Ishikawa (cell line): ENCODE measurements at regions not wholly inside any gene's neighbourhood (a gene's known extent, or its start where the extent isn't known, plus 50 kb on each side); places are given as distances from the start of the nearest gene placed in this dataset.

ENCODE experiments used
- CEBPB ChIP-seq: IDR thresholded peaks from 2 replicates; pipeline ENCODE4 v1.6.1; 2012
- CREB1 ChIP-seq: IDR thresholded peaks from 2 replicates; pipeline ENCODE4 v1.6.1; 2012; ENCODE audit warnings: low read depth
- EGR1 ChIP-seq: IDR thresholded peaks from 2 replicates; pipeline ENCODE4 v1.6.1; 2012
- EP300 ChIP-seq: IDR thresholded peaks from 2 replicates; pipeline ENCODE4 v1.6.1; 2012; ENCODE audit warnings: borderline replicate concordance
- FOXM1 ChIP-seq: IDR thresholded peaks from 2 replicates; pipeline ENCODE4 v1.6.1; 2012; ENCODE audit warnings: low read depth, borderline replicate concordance
- MAX ChIP-seq: IDR thresholded peaks from 2 replicates; pipeline ENCODE4 v1.6.1; 2012
- NFIC ChIP-seq: IDR thresholded peaks from 2 replicates; pipeline ENCODE4 v1.6.1; 2012
- RAD21 ChIP-seq: IDR thresholded peaks from 2 replicates; pipeline ENCODE4 v1.6.1; 2012; ENCODE audit warnings: low read depth
- REST ChIP-seq: IDR thresholded peaks from 2 replicates; pipeline ENCODE4 v1.6.1; 2012; ENCODE audit warnings: low read depth, mild to moderate bottlenecking
- TAF1 ChIP-seq: IDR thresholded peaks from 2 replicates; pipeline ENCODE4 v1.6.1; 2012; ENCODE audit warnings: low read depth, mild to moderate bottlenecking
- TCF12 ChIP-seq: IDR thresholded peaks from 2 replicates; pipeline ENCODE4 v1.6.1; 2012; ENCODE audit warnings: low read depth
- TEAD4 ChIP-seq: IDR thresholded peaks from 2 replicates; pipeline ENCODE4 v1.6.1; 2012
- USF1 ChIP-seq: IDR thresholded peaks from 2 replicates; pipeline ENCODE4 v1.6.1; 2012
- YY1 ChIP-seq: IDR thresholded peaks from 2 replicates; pipeline ENCODE4 v1.6.1; 2012; ENCODE audit warnings: low read depth
- ZBTB7A ChIP-seq: IDR thresholded peaks from 2 replicates; pipeline ENCODE4 v1.6.1; 2012; ENCODE audit warnings: low read depth

DNA sequence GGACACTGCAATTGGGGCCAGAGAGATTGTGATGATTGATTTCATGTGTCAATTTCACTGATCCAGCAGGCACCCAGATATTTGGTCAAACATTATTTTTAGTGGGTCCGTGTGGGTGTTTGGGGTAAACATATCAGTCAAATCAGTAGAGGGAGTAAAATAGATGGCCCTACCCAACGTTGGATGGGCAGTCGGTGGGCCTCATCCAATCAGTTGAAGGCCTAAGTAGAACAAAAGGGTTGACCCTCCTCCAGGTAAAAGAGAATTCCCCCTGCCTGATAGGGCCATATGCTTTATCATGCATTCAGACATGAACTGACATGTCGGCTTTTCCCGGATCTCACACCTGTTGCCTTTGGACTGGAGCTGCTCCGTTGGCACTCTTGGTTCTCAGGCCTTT, 195.1 kb upstream of the CAND1 start:
- TF ChIP-seq EP300, result no peak
- TF ChIP-seq RAD21, result no peak
- no peak for TF ChIP-seq FOXM1
- no peak for TF ChIP-seq TCF12
- TF ChIP-seq TAF1, result no peak
- TF ChIP-seq YY1, result no peak
- TF ChIP-seq USF1, result no peak
- TF ChIP-seq ZBTB7A, result no peak
- no peak for TF ChIP-seq TEAD4

DNA sequence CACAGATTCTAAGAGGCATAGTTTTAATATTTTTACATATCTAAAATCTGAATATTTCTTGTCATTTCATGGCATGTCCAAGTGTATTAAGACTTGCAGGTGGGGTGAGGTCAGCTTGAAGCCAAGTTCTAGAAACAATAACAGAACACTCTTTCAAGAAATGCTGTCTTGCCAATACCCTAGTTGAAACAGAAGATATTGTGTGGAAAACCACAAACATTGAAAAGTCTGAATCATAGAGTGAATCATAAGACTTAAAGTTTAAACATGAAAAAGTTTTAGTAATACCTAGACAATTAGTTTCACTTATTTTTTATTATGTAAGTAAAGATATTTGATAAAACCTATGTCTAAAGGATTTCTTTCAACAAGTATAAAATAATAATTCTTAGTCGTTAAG, 191.5 kb upstream of the CAND1 start:
- TF ChIP-seq TAF1, result no peak
- no peak for TF ChIP-seq CREB1
- TF ChIP-seq ZBTB7A, result no peak
- no peak for TF ChIP-seq TEAD4
- no peak for TF ChIP-seq CEBPB
- TF ChIP-seq RAD21, result no peak

DNA sequence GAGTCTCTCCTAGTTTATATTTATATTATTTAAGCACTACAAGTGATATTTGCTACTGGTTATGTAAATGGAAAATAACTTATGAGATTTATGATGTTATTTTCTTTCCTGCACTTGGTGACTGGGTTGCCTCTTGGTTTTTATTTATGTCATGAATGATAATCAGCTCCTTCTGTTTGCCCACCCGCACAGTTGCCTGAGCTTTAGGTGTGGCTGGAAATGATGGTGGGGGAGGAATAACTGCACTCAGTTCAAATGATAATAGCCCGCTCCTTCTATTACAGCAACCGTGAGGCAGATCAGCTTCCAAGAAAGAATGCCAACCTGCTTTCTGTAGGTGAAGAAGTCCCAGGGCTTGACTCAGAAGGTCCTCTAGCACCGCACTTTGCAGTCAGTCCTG, 190.2 kb upstream of the CAND1 start:
- TF ChIP-seq REST (no peak), USF1 (no peak), ZBTB7A (no peak), NFIC (no peak), RAD21 (no peak), TCF12 (no peak), TAF1 (no peak), YY1 (no peak), CREB1 (no peak), FOXM1 (no peak), MAX (no peak), CEBPB (no peak), EGR1 (no peak), EP300 (no peak)

- no peak for TF ChIP-seq TEAD4
- no peak for TF ChIP-seq REST
- TF ChIP-seq CEBPB, result no peak
- no peak for TF ChIP-seq TCF12
- TF ChIP-seq RAD21, result no peak
- TF ChIP-seq USF1, result no peak
- no peak for TF ChIP-seq FOXM1
- no peak for TF ChIP-seq TAF1
- no peak for TF ChIP-seq EP300
- no peak for TF ChIP-seq CREB1
- TF ChIP-seq NFIC, result no peak
- no peak for TF ChIP-seq MAX
- no peak for TF ChIP-seq EGR1
- TF ChIP-seq YY1, result no peak
- TF ChIP-seq ZBTB7A, result no peak
These were observed 188.5 kb upstream of the CAND1 start for GRCh38 chr12:67080637-67081036.

DNA sequence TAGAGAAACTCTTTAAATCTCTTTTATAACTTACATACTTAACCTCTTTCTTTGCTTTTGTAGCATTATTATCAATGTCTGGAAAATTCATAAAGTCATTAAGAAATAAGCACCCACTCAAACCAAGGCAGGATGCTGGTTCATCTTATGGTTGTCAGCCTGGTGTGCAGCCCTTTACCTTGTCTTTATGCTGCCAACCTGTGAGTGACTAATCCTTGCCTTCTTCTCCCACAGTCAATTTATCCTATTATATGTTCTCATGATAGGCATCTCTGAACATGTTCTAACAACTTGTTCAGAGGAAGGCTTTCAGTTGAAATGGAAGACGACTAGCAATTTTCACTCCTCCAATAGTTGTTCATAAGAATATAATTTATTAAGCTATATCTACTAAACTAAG, 186.9 kb upstream of the CAND1 start:
- TF ChIP-seq REST (no peak), TCF12 (no peak), CEBPB (no peak)
